Peyer's patch (tissue), 4 donors: ENCODE measurements at regions not wholly inside any gene's neighbourhood (a gene's known extent, or its start where the extent isn't known, plus 50 kb on each side); places are given as distances from the start of the nearest gene placed in this dataset.

Experiments used
- DNase-seq, 3 donors: peaks; one replicate each; pipeline ENCODE4 v3.0.0-alpha.2; 2017 to 2019
- H3K27ac ChIP-seq, 4 donors: fragments of 200-600 bp; sonication (generic); one replicate each; pipeline ENCODE4 v1.5.1; 2016 to 2019
- H3K27me3 ChIP-seq, 2 donors: fragments of 200-600 bp; sonication (generic); one replicate each; pipeline ENCODE4 v1.5.1; 2019
- H3K36me3 ChIP-seq, 3 donors: fragments of 200-600 bp; sonication (generic); one replicate each; pipeline ENCODE4 v1.5.1; 2016 to 2019
- H3K4me1 ChIP-seq, 4 donors: fragments of 200-600 bp; sonication (generic); one replicate each; pipeline ENCODE4 v1.5.1; 2016 to 2019
- H3K4me3 ChIP-seq, 4 donors: fragments of 200-600 bp; sonication (generic); 1 replicate in 3 of 4; 2 replicates in 1 of 4; pipeline ENCODE4 v1.5.1; 2016 to 2019; ENCODE audit warnings: mild to moderate bottlenecking in 1 of 4
- H3K9me3 ChIP-seq, 4 donors: fragments of 200-600 bp; sonication (generic); one replicate each; pipeline ENCODE4 v1.5.1; 2016 to 2019; ENCODE audit warnings: mild to moderate bottlenecking in 1 of 4
- POLR2A ChIP-seq, 2 donors: fragments of 450-650 bp; IDR thresholded peaks; one replicate each; pipeline ENCODE4 v1.5.1; 2017; ENCODE audit warnings: antibody characterized with exemption in 2 of 2, mild to moderate bottlenecking in 2 of 2, moderate library complexity in 2 of 2
- TF ChIP-seq, protein P1 (sequence below), 6 experiments: fragments of 450-650 bp in 4 of 6; fragments of 200-600 bp in 2 of 6; sonication (generic) in 1 of 6; IDR thresholded peaks; one replicate each; pipeline ENCODE4 v1.5.1; 2017 to 2019; ENCODE audit warnings: antibody characterized with exemption in 6 of 6, mild to moderate bottlenecking in 3 of 6, moderate library complexity in 1 of 6

DNA sequence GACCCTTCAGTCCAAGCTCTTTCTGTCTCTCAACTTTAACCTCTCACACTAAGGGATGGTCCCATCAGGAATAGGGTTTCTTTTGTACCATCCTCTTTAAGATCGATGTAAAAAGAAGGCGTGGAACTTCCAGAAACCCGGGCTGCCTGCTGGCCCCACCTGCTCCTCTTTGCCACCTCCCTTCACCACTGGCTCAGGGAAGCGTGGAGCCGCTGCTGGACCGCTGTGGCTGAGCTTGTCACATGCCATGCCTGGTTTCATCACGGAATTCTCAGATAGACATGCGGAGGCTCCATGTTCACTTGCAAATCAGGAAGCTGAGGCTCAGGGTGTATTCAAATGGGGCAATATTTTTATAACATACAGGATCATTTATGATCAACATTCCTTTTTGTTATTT is 399.7 kb downstream of the BRD1 start:
- Histone ChIP-seq H3K36me3 (no peaks in the 10 kb centered on the region), H3K9me3 (no peaks in the 10 kb centered on the region), H3K27me3 (no peaks in the 10 kb centered on the region), H3K4me3 (no peak overlapping the region), H3K4me1 (no peaks in the 10 kb centered on the region), H3K27ac (no peak overlapping the region)
- TF ChIP-seq, protein P1, sequence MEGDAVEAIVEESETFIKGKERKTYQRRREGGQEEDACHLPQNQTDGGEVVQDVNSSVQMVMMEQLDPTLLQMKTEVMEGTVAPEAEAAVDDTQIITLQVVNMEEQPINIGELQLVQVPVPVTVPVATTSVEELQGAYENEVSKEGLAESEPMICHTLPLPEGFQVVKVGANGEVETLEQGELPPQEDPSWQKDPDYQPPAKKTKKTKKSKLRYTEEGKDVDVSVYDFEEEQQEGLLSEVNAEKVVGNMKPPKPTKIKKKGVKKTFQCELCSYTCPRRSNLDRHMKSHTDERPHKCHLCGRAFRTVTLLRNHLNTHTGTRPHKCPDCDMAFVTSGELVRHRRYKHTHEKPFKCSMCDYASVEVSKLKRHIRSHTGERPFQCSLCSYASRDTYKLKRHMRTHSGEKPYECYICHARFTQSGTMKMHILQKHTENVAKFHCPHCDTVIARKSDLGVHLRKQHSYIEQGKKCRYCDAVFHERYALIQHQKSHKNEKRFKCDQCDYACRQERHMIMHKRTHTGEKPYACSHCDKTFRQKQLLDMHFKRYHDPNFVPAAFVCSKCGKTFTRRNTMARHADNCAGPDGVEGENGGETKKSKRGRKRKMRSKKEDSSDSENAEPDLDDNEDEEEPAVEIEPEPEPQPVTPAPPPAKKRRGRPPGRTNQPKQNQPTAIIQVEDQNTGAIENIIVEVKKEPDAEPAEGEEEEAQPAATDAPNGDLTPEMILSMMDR (IDR thresholded peaks at IDR 0.05): no peak
- DNase-seq: no peak

DNA sequence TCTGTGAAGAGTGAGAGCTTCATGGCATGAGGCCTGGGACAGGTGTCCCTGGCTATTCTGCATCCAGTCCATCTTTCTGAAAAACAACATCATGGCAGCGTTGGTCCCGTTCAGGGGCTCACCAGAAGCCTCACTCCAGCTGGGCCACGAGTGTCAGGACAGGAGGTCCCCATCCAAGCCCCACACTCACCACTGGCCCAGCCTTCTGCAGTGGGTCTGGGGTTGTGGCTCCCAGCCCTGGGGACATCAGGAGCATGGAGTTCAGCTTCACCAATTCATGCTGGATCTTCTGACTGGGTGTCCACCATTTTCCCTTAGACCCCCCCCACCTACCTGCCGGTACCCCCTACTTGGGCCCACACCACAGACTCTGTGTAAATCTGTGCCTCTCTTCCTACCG is 400.3 kb downstream of the BRD1 start:
- no peaks in the 10 kb centered on the region for H3K27me3 ChIP-seq
- H3K4me1 ChIP-seq: no peaks in the 10 kb centered on the region
- DNase-seq: no peak
- TF ChIP-seq, protein P1 (IDR thresholded peaks at IDR 0.05): no peak
- TF ChIP-seq POLR2A (IDR thresholded peaks at IDR 0.05): no peak
- H3K9me3 ChIP-seq: no peaks in the 10 kb centered on the region
- no peak overlapping the region for H3K27ac ChIP-seq
- H3K36me3 ChIP-seq: no peaks in the 10 kb centered on the region
- H3K4me3 ChIP-seq: no peak overlapping the region

DNA sequence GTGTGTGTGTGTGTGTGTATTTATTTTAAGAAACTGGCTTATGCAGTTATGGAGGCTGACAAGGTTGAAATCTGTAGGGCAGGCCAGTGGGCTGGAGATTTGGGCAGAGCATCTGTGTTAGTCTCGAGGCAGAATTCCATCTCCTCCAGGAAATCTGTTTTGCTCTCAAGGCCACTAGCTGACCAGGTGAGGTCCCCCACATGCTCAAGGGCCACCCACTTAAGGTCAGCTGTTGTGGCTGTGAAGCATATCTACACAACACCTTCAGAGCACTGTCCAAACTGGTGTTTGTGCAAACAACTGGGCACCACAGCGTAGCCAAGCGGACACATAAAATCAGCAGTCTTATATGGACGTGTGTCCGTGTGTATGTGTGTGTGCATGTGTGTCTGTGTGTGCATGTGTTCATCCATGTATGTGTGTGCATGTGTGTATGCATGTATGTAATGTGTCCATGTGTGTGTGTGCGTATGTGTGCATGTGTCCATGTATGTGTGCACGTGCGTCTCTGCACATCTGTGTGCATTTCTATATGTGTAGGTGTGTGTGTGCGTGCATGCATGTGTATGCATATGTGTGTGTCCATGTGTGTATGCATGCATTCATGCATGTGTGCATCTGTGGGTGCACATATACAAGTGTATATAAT is 400.9 kb downstream of the BRD1 start:
- Histone ChIP-seq H3K4me1 (no peaks in the 10 kb centered on the region), H3K4me3 (no peak overlapping the region), H3K27me3 (no peaks in the 10 kb centered on the region), H3K9me3 (no peaks in the 10 kb centered on the region), H3K27ac (no peak overlapping the region), H3K36me3 (no peaks in the 10 kb centered on the region)
- TF ChIP-seq, protein P1 (IDR thresholded peaks at IDR 0.05): no peak
- no peak for TF ChIP-seq POLR2A (IDR thresholded peaks at IDR 0.05)
- no peak for DNase-seq

DNA sequence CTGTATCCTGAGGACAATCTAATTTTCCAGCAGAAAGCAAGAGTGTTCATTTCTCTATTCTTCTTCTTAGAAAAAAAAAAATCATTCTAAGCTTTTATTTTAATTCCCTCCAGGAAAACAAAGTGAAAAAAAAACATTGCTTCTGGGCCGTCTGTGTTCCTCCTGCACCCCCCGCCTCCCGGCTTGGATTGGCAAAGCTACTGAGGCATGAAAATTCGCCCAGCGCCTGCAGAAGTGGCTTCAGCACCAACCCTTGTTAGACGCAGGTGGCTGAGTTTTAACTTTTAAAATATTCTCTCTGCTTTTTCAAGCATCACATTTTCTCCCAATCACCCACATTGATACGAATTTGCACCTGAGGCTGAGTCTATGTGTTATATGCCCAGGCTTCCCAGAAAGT is 401.6 kb downstream of the BRD1 start:
- no peak for DNase-seq
- no peaks in the 10 kb centered on the region for H3K9me3 ChIP-seq
- H3K4me1 ChIP-seq: no peaks in the 10 kb centered on the region
- H3K27me3 ChIP-seq: no peaks in the 10 kb centered on the region
- no peak overlapping the region for H3K27ac ChIP-seq
- H3K4me3 ChIP-seq: no peak overlapping the region
- H3K36me3 ChIP-seq: no peaks in the 10 kb centered on the region
- TF ChIP-seq, protein P1 (IDR thresholded peaks at IDR 0.05): no peak

DNA sequence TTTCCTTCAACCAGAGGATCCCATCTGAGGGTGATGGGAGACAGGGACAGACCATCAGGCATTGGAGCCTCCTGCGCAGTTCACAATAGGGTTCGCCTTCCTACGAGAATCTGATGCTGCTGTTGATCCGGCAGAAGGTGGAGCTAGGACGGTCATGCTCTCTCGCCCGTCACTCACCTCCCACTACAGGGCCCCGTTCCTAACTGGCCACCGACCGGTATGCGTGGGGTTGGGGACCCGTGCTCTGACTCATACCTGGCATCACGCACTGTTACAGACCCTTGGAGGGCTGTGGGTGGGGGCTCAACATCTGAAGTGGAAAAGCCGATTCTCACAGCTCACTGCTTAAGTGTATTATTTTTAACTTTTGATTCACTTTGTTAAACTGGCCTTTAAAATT is 402.3 kb downstream of the BRD1 start:
- Histone ChIP-seq H3K9me3 (no peaks in the 10 kb centered on the region), H3K36me3 (no peaks in the 10 kb centered on the region), H3K4me1 (no peaks in the 10 kb centered on the region), H3K4me3 (no peak overlapping the region), H3K27me3 (no peaks in the 10 kb centered on the region), H3K27ac (no peak overlapping the region)
- DNase-seq: no peak
- TF ChIP-seq POLR2A (IDR thresholded peaks at IDR 0.05): no peak
- TF ChIP-seq, protein P1 (IDR thresholded peaks at IDR 0.05): no peak

DNA sequence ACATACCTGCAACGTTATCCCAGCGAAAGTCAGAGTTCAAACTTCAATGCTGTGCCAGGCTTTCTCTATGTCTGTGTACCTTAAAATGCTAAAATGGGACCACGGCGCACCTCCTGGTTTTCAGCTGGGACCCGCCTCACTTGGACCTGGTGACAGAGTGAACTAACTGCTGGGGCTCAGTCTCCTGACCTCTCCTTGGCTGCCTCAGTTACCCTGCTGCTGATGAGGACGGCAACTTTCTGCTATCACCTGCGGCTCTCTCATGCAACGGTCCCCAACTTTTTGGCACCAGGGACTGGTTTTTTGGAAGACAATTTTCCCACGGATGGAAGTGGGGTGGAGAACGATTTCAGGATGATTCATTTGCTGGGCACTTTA is 402.8 kb downstream of the BRD1 start:
- Histone ChIP-seq H3K4me3 (no peak overlapping the region), H3K27me3 (no peaks in the 10 kb centered on the region), H3K36me3 (no peaks in the 10 kb centered on the region), H3K4me1 (no peaks in the 10 kb centered on the region), H3K9me3 (no peaks in the 10 kb centered on the region), H3K27ac (no peak overlapping the region)
- no peak for DNase-seq
- TF ChIP-seq, protein P1 (IDR thresholded peaks at IDR 0.05): no peak
- no peak for TF ChIP-seq POLR2A (IDR thresholded peaks at IDR 0.05)
